B cell (primary cell): ENCODE measurements at regions not wholly inside any gene's neighbourhood (a gene's known extent, or its start where the extent isn't known, plus 50 kb on each side); places are given as distances from the start of the nearest gene placed in this dataset.

Source experiments
- ATAC-seq: fragments of 200-7000 bp; cut with Tn5 transposase; one replicate; pipeline ENCODE4 v1.10.0; 2021; ENCODE audit warnings: low read depth, mild to moderate bottlenecking, moderate number of reproducible peaks, moderate library complexity
- CTCF ChIA-PET: fragments of 350-600 bp; sonication (Branson Sonifier 250); formaldehyde crosslinking; loops from one replicate; lab custom pipeline; 2021; ENCODE audit warnings: antibody characterized with exemption, inconsistent platforms; lab: Charles Lee
- POLR2A ChIA-PET: fragments of 350-600 bp; sonication (Branson Sonifier 250); formaldehyde crosslinking; loops from one replicate; lab custom pipeline; 2021; ENCODE audit warnings: antibody characterized with exemption; lab: Charles Lee
- DNase-seq: peaks from one replicate; pipeline ENCODE4 v3.0.0; 2013
- H2AFZ ChIP-seq: 2 replicates; pipeline ENCODE4 v1.6.1; 2012; ENCODE audit warnings: mild to moderate bottlenecking, low read depth, low read length; ENCODE audit not compliant: insufficient read depth, poor library complexity, severe bottlenecking
- H3K27ac ChIP-seq, 2 donors: 1 replicate in 1 of 2; 2 replicates in 1 of 2; pipeline ENCODE4 v1.5.1; 2012 to 2013; ENCODE audit warnings: low read length in 2 of 2, mild to moderate bottlenecking in 2 of 2, moderate library complexity in 1 of 2
- H3K27me3 ChIP-seq, 4 experiments: fragments of 200-600 bp in 1 of 4; sonication (generic) in 1 of 4; replicated peaks in 1 of 4; 1 replicate in 2 of 4; 2 replicates in 2 of 4; pipeline versions ENCODE4 v1.6.1 to v1.7.0; 2013 to 2016; ENCODE audit warnings: low read length in 3 of 4, mild to moderate bottlenecking in 2 of 4, mixed read lengths in 1 of 4, moderate library complexity in 1 of 4; ENCODE audit not compliant: insufficient read depth in 4 of 4, control insufficient read depth in 3 of 4; ENCODE audit errors: control extremely low read depth in 1 of 4
- H3K36me3 ChIP-seq, 2 experiments: replicated peaks in 1 of 2; 1 replicate in 1 of 2; 2 replicates in 1 of 2; pipeline versions ENCODE4 v1.6.1 to v1.7.1; 2013; ENCODE audit warnings: low read length in 1 of 2; ENCODE audit not compliant: insufficient read depth in 2 of 2, control insufficient read depth in 1 of 2; ENCODE audit errors: control extremely low read depth in 1 of 2, extremely low read depth in 1 of 2
- H3K4me1 ChIP-seq, 2 donors: fragments of 200-600 bp in 1 of 2; sonication (generic) in 1 of 2; 1 replicate in 1 of 2; 2 replicates in 1 of 2; pipeline versions ENCODE4 v1.5.1 to v1.6.1; 2013 to 2017; ENCODE audit warnings: low read length in 2 of 2; ENCODE audit not compliant: control insufficient read depth in 2 of 2, insufficient read depth in 2 of 2
- H3K4me2 ChIP-seq: replicated peaks from 2 replicates; pipeline ENCODE3; 2012; ENCODE audit warnings: mild to moderate bottlenecking, low read depth, low read length; ENCODE audit not compliant: poor library complexity, severe bottlenecking
- H3K4me3 ChIP-seq, 5 experiments: fragments of 200-600 bp in 1 of 5; sonication (generic) in 1 of 5; 1 replicate in 3 of 5; 2 replicates in 2 of 5; pipeline versions ENCODE4 v1.5.1 to v1.7.0; 2011 to 2016; ENCODE audit warnings: low read length in 4 of 5, mild to moderate bottlenecking in 4 of 5, low read depth in 2 of 5, control low read depth in 1 of 5, moderate library complexity in 1 of 5; ENCODE audit not compliant: insufficient read depth in 1 of 5; ENCODE audit errors: control extremely low read depth in 1 of 5, extremely low read depth in 1 of 5
- H3K79me2 ChIP-seq: fragments of 200-600 bp; sonication (generic); one replicate; pipeline ENCODE4 v1.6.0; 2016; ENCODE audit warnings: low read length; ENCODE audit not compliant: control insufficient read depth, insufficient read depth
- H3K9ac ChIP-seq: fragments of 200-600 bp; sonication (generic); 2 replicates; pipeline ENCODE4 v1.6.1; 2017; ENCODE audit warnings: mild to moderate bottlenecking, low read length, moderate library complexity
- H3K9me3 ChIP-seq, 3 donors: one replicate each; pipeline versions ENCODE4 v1.6.1 to v1.7.1; 2013; ENCODE audit warnings: low read length in 2 of 3; ENCODE audit not compliant: control insufficient read depth in 2 of 3, insufficient read depth in 1 of 3; ENCODE audit errors: control extremely low read depth in 1 of 3
- H4K20me1 ChIP-seq: 2 replicates; pipeline ENCODE4 v1.6.0; 2012; ENCODE audit warnings: mild to moderate bottlenecking, low read length; ENCODE audit not compliant: insufficient read depth, control insufficient read depth, poor library complexity, severe bottlenecking
- H3K27ac Mint-ChIP-seq: one replicate; pipeline ENCODE4 v1.8.0; 2021; ENCODE audit warnings: mixed read lengths
- H3K27me3 Mint-ChIP-seq: one replicate; pipeline ENCODE4 v1.8.0; 2021; ENCODE audit warnings: mixed read lengths
- H3K4me1 Mint-ChIP-seq: one replicate; pipeline ENCODE4 v1.8.0; 2021; ENCODE audit warnings: mixed read lengths
- H3K4me3 Mint-ChIP-seq: one replicate; pipeline ENCODE4 v1.8.0; 2021; ENCODE audit warnings: mixed read lengths
- H3K9me3 Mint-ChIP-seq: one replicate; pipeline ENCODE4 v1.8.0; 2022; ENCODE audit warnings: mixed read lengths; ENCODE audit not compliant: insufficient read depth
- CTCF ChIP-seq: fragments of 200-600 bp; IDR thresholded peaks from one replicate; pipeline ENCODE4 v1.8.0; 2022; ENCODE audit warnings: antibody characterized with exemption, mild to moderate bottlenecking
- EZH2 ChIP-seq: IDR thresholded peaks from 2 replicates; pipeline ENCODE4 v1.6.1; 2012; ENCODE audit warnings: borderline replicate concordance, low read depth, mild to moderate bottlenecking, moderate library complexity, low read length; ENCODE audit not compliant: insufficient read depth, poor library complexity, severe bottlenecking
- WGBS: methylation state at CpG from one replicate; pipeline ENCODE4 v1.1.5; 2013; ENCODE audit warnings: missing lambda C conversion rate; ENCODE audit not compliant: insufficient coverage; 5-methylcytosine and 5-hydroxymethylcytosine counted together
- intact Hi-C: fragments of 100-400 bp; cut with micrococcal nuclease; formaldehyde crosslinking; loops from one replicate; pipeline ENCODE4 v1.10.0; 2022

- Histone ChIP-seq H3K79me2 (no peaks in the 10 kb centered on the region), H3K9me3 (no peaks in the 10 kb centered on the region), H3K9ac (no peak overlapping the region), H3K4me1 (no peaks in the 10 kb centered on the region), H4K20me1 (no peaks in the 10 kb centered on the region), H3K4me2 (no peak overlapping the region), H2AFZ (no peak overlapping the region), H3K36me3 (no peaks in the 10 kb centered on the region), H3K4me3 (no peak overlapping the region), H3K27me3 (no peaks in the 10 kb centered on the region), H3K27ac (no peak overlapping the region)
- ATAC-seq: no peak
- Mint-ChIP-seq H3K4me3 (no peak overlapping the region), H3K9me3 (no peaks in the 10 kb centered on the region), H3K27ac (no peak overlapping the region), H3K4me1 (no peaks in the 10 kb centered on the region), H3K27me3 (peaks cover 4% of the 10 kb centered on the region)
- CTCF ChIA-PET: no interaction called here
- intact Hi-C loops: no loop called here
- TF ChIP-seq CTCF (no peak), EZH2 (no peak)
- WGBS: no CpG with 5 or more reads among the region's 4 CpGs
- no peak for DNase-seq
- POLR2A ChIA-PET: no interaction called here
Observed at GRCh38 chr11:104663190-104664140, 234.8 kb downstream of the CASP12 start.

GRCh38 chr11:104661901-104662300 lies 236.4 kb downstream of the CASP12 start:
- H3K9me3 ChIP-seq: peaks cover 0 to 1% (median 0%) of the 10 kb centered on the region in 3 donors
- H2AFZ ChIP-seq: peak overlapping the region; percentile 16
- WGBS: no CpG with 5 or more reads among the region's 1 CpG
- ChIA-PET CTCF (no interaction called here), POLR2A (no interaction called here)
- Mint-ChIP-seq H3K4me1 (no peaks in the 10 kb centered on the region), H3K27me3 (peaks cover 4% of the 10 kb centered on the region), H3K4me3 (no peak overlapping the region), H3K27ac (no peak overlapping the region), H3K9me3 (no peaks in the 10 kb centered on the region)
- intact Hi-C loops: no loop called here
- H3K4me3 ChIP-seq: no peak overlapping the region
- no peaks in the 10 kb centered on the region for H4K20me1 ChIP-seq
- ATAC-seq: no peak
- H3K9ac ChIP-seq: no peak overlapping the region
- H3K36me3 ChIP-seq: no peaks in the 10 kb centered on the region
- H3K27ac ChIP-seq: no peak overlapping the region
- H3K27me3 ChIP-seq: no peaks in the 10 kb centered on the region
- DNase-seq: no peak
- H3K4me2 ChIP-seq: no peak overlapping the region
- no peak for TF ChIP-seq CTCF
- no peak for TF ChIP-seq EZH2
- no peaks in the 10 kb centered on the region for H3K4me1 ChIP-seq
- no peaks in the 10 kb centered on the region for H3K79me2 ChIP-seq
